HuH-7.5 (cell line): ENCODE measurements at regions not wholly inside any gene's neighbourhood (a gene's known extent, or its start where the extent isn't known, plus 50 kb on each side); places are given as distances from the start of the nearest gene placed in this dataset.

ENCODE experiments used
- DNase-seq: peaks from one replicate; pipeline ENCODE4 v3.0.0; 2011; ENCODE audit warnings: low spot score

GRCh38 chr10:118835682-118836326 is 81.0 kb upstream of the CACUL1 start:
- DNase-seq = no peak

DNA sequence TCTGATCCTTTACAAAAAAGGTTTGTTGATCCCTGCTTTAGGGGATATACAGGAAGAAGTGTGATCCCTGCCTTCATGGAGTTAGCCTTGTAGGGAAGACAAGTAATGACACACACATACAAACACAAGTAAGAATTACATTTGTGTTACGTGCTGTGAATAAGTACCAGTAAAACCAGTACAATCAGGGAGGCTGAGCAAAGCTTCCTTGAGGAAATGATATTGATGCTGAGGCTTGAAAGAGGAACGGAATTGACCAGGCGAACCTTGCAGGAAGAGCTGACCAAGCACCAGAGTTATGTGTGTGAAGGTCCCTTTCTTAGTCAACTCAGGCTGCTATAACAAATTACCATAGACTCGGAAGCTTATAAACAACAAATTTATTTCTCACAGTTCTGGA is 83.6 kb upstream of the CACUL1 start:
- DNase-seq = no peak

DNA sequence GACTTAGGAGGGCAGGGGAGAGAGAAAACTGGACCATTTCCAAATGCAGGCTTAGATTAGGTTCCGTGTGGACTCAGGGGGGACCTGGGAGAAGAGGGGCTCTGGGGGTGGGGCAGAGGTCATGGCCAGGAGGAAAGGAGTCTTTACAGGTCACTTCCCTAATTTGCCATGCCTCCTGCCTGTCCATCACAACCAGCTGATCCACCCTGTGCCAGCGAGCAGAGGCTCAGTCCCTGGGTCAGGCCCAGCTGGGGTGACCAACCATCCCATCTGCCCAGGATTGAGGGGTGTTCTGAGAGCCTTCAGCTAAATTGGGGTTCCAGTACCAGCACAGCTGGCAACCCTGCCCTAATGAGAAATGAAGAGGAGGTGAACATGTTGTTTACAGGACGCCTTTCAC is 84.6 kb upstream of the CACUL1 start:
- DNase-seq = no peak

DNA sequence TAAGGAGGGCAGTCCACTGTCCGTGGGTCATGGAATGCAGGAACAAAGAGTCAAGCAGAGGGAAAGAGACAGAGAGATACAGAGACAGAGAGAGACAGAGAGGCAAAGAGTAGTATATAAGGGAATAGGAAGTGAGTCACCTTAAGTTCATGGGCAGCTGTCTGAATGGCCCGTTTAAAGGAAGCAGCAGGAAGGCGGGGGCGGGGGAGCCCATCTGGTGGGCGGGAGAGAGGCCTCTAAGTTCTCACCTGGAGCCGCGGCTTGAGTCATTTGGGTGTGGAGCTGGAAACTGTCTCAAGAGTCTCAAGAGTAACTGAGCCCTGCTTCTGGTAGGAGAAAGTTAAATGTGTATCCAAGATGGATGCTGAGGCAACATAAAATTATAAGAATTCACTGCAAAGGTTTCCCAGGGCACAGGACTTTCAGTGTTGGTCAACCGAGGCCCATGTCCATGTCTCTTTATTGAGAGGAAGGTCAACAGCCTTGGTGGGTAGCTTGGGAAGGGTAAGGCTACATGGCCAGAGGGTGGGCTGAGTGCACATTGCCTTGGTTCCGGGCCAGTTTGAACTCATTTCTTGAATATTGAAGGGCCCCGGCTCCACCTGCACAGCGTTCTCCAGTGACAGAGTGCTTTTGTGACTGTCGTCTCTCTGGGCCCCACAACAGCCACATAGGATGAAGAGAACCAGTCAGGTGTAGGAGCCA is 85.5 kb upstream of the CACUL1 start:
- no peak for DNase-seq

DNA sequence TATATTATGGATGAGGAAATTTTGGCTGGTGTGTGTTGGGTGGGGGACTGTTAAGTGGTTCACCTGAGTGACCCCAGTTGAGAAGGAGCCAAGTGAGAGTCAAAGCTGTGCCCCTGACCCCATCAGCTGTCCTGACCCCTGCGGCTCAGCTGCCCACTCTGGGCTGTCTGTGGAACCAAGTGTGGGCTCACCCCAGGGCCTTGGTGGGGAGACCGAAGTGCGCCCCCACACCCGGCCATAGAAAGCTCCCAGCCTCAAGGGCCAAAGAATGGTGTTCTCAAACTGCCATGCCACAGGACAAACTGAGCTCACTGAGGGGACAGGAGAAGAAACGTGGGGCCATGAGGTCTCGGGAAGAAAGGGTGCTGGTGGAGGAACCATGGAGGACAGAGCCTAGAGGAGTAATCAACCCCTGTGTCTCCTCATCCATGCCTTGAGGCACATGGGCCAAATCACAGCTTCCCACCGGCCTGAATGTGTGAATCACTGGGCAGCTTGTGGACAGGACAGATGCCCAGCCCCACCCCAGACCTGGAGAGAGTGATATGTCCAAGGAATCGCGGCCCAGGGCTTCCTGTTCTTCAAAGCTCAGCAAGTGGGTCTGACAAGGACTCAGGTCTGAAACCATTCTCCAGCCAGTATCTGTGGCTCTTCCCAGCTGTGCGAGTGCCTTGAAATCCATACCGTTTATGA is 86.2 kb upstream of the CACUL1 start:
- no peak for DNase-seq

DNA sequence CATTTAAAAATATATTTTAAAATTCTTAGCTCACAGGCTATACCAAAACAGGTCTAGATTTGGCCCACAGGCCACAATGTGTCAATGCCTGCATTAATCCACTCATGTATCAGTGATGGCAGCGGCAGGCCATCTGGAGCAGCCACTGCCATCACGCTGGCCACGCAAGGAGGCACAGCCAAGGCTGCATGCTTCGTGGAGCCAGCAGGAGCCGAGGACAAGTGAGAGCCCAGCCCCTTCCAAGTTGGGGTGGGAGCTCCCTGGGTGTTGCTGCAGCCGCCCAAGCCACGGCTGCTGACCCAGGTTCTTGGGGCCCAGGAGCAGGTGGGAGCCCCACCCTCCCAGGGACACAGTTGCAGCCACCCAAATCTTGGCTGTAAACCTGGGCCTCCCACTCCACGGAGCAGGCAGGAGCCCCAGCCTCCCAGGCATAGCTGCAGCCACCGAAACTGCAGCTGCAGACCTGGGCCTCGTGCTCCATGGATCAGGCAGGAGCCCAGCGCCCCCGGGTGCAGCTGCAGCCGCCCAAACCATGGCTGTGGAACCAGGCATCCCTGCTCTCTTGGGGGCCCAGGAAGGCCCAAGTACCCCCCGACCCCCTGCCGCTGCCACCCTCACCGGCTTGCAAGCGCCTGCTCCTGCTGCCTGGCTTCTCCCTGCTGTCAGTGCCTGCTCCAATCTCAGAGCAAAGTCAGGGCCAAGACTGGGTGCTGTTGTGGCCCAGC is 87.3 kb upstream of the CACUL1 start:
- DNase-seq = no peak

DNA sequence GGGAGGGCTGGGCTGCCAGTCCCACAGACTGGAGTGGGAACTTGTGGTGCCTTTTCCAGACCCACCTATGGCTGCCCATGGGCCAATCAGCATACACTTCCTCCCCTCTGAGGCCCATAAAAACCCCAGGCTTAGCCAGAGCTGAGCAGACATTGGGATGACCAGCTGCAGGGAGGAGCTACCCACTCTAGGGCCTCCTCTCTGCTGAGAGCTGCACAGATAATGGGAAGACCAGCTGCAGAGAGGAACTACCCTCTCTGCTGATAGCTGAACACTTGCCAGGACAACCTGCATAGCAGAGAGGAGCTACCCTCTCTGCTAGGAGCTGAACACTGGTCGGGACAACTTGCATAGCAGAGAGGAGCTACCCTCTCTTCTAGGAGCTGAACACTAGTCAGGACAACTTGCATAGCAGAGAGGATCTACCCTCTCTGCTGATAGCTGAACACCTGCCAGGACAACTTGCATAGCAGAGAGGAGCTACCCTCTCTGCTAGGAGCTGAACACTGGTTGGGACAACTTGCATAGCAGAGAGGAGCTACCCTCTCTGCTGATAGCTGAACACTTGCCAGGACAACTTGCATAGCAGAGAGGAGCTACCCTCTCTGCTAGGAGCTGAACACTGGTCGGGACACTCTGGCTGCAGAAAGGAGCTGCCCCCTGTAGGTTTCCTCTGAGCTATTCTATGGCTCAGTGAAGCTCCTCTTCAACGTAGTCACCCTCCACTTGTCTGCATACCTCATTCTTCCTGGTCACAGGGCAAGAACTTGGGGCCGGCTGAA is 88.3 kb upstream of the CACUL1 start:
- no peak for DNase-seq

DNA sequence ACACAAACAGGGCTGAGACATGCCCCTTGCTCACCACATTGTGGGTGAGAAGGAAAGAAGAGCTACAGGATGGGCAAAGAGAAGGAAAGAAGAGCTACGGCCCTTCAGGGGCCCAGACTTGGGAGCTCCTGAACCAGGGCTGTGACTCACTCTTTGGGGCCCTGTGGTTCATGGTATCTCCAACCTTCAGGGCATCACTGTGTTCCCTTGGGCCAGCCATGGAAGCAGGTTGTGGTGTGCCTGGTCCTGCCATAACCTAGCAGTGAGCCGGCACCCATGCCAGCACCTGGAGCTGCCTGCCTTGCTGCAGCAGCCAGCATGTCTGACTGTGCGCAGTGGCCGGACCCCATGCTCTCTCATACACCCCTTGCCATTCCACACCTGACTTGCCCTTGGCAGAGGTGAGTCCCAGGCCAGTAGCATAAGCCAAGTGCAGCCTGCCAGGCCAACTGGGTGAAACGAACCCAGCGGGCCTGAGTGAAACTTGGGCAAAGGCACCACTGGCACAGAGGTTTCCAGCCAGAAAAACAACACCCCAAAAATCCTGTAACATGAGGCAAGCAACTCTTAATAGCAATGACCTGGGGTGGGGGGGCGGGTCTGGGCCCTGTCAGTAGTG is 89.0 kb upstream of the CACUL1 start:
- no peak for DNase-seq

GRCh38 chr10:118844731-118845521 is 90.2 kb upstream of the CACUL1 start:
- no peak for DNase-seq

DNA sequence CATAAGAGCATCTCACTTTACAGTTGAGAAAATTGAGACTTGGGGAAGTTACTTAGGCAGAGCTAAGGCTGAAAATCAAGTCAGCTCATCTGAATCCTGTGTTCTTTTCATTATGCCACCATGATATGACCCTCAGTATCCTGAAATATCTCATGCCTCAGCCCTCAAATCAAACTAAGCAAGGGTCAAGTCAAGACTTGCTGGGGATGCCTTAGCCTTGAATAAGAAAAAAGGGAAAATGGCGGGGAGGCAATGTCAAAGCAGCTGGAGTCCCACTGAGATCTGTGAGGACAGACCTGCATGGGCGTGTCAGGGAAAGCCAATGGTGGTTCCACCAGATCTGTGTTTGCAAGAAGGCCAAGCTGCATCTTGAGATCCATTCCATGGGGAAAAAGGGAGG is 91.0 kb upstream of the CACUL1 start:
- no peak for DNase-seq

GRCh38 chr10:118850418-118851061 is 95.8 kb upstream of the CACUL1 start:
- peak; percentile 25 for DNase-seq

GRCh38 chr10:118851062-118852035 is 96.6 kb upstream of the CACUL1 start:
- DNase-seq = no peak

- DNase-seq = no peak
These were observed 99.1 kb upstream of the CACUL1 start for GRCh38 chr10:118853916-118854315.

DNA sequence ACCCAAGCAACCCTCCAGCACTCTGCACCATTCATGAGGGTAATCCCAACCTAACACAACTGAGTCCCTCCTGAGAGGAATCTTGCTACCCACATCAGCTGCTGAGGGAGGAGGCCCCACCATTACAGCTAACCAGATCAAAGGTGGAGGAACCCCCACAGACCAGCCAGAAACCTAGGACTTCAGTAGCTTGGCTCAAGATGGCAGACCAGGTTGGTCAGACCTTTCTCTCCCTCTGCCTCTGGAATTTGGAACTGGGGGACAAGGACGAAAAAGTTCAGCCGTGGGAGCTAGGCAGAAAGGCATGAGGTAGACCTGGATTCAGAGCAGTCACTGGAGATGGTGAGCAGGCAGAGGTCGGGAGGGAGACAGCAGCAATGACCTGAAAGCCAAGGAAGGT is 101.3 kb upstream of the CACUL1 start:
- no peak for DNase-seq

GRCh38 chr10:118865998-118866693 is 111.4 kb upstream of the CACUL1 start:
- DNase-seq = no peak

- DNase-seq = no peak
These were observed 113.0 kb upstream of the CACUL1 start for GRCh38 chr10:118867768-118868167.

- no peak for DNase-seq
These were observed 113.8 kb upstream of the CACUL1 start for GRCh38 chr10:118868589-118868988.
